GM19099 (cell line): ENCODE measurements at regions not wholly inside any gene's neighbourhood (a gene's known extent, or its start where the extent isn't known, plus 50 kb on each side); places are given as distances from the start of the nearest gene placed in this dataset.

Experiments used
- POLR2A ChIP-seq: IDR thresholded peaks from 3 replicates; pipeline ENCODE4 v1.6.1; 2011; ENCODE audit warnings: low read depth; ENCODE audit not compliant: insufficient read length; ENCODE audit errors: extremely low read depth

DNA sequence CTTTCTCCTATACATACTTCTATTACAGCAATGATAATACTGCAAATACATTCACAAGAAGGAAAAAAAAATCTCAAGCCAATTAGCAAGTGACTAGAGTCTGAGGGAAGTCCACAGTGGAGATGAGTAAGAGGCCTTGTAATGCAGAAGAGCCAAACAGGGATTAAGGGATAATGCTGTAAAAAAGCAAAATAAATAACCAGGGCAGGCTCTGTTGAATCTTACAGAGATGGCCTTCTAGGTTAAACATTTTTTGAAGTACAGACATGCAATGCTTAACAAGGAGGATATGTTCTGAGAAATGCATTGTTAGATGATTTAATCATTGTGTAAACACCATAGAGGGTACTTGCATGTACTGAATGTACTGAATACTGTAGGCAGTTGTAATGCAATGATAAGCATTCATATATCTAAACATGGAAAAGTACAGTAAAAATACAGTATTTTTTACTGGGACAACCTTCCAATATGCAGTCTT is 122.1 kb upstream of the RMDN2 start:
- TF ChIP-seq POLR2A, result no peak

- no peak for TF ChIP-seq POLR2A
These were observed 115.6 kb upstream of the RMDN2 start for GRCh38 chr2:37809525-37809924.

GRCh38 chr2:37809931-37810570 is 115.0 kb upstream of the RMDN2 start:
- TF ChIP-seq POLR2A, result no peak

- no peak for TF ChIP-seq POLR2A
These were observed 112.7 kb upstream of the RMDN2 start for GRCh38 chr2:37812414-37812813.

GRCh38 chr2:37812941-37813730 is 112.0 kb upstream of the RMDN2 start:
- no peak for TF ChIP-seq POLR2A

GRCh38 chr2:37816036-37816435 is 109.1 kb upstream of the RMDN2 start:
- TF ChIP-seq POLR2A, result no peak

GRCh38 chr2:37816686-37817085 is 108.4 kb upstream of the RMDN2 start:
- TF ChIP-seq POLR2A, result no peak

- TF ChIP-seq POLR2A, result no peak
These were observed 105.9 kb upstream of the RMDN2 start for GRCh38 chr2:37819186-37819585.

DNA sequence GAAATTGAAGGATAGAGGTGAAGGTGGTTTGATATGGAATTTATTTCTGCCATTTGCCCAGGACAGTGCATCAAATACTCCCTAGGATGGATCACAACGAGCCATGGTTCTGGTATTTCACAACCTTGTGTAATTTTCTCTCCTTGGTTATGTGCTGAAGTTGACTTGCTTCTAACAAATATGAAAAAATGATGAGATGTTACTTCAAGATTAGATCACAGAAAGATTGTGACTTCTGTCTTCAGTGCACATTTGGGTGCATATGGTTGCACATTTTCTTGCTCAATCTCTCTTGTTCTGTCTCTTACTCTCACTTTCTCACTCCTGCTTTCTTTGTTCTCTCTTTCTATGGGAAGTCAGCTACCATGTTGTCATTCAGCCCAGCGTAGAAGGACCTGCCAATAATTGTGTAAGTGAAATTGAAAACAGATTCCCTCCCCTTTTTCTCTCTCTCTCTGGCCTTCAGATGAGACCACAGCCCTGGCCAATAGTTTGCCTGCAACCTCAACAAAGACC is 104.6 kb upstream of the RMDN2 start:
- no peak for TF ChIP-seq POLR2A

DNA sequence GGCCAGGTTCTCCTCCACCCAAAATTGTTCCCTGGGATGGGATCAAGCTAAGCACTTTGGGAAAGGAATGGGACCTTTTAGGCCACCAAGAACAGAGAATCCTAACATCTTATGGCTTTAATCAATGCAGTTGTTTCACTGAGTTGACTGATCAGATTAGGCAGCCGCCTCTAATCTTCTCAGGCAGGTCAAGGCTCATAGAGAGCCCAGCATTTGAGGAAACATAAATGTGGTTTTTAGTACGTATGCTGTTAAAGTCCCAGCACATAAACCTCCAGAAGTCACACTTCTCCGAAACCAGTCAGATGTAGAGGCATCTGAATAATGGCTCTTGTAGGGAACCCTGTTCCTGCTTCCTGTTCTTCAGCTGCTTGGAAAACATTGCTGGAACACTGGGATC is 99.5 kb upstream of the RMDN2 start:
- TF ChIP-seq POLR2A, result no peak

GRCh38 chr2:37826611-37827010 is 98.5 kb upstream of the RMDN2 start:
- TF ChIP-seq POLR2A, result no peak

DNA sequence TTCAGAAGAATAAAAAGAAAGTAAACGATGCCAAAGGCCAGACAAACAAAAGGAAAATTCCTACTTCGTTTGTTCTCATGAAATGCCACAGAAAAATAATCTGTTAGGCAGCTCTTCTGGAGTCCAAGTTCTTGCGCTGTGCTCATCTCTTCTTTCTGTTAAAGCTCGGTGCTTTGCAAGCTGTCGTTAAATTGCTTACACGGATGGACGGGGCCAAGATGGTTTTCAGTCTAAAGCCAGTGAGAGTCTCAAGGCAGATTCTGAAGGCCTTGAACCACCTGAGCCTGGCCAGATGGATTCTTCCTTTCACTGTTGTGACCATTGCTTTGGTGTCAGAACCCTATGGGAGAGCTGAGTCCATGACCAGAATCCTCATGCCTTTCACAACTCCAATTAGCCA is 97.6 kb upstream of the RMDN2 start:
- TF ChIP-seq POLR2A, result no peak

DNA sequence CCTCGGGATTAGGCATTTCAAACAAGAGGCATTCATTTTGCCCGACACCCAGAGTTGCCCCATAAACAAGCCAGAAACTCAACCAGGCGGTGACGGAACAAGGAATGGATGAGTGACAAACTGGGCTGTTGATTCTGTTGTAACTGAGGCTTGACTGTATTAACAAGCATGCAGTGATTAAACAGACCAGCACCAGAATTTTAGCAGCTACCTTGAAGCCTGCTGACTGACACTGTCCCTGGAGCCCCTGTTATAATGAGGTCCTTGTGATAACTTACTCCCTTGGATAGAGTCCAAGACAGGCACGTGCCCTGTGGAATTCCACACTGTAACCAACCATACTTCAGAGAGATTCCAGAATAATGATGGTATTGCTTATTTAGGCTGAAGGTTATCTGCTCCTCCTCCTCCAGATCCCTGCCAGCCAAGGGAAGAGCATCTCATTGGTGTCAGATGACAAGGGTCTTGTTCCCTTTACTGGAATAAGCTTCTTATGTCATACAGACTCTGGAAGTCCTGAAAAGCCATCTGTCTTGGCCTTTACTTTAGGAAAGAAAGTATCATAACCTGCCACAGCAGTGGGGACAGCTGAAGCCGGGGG is 97.1 kb upstream of the RMDN2 start:
- no peak for TF ChIP-seq POLR2A

DNA sequence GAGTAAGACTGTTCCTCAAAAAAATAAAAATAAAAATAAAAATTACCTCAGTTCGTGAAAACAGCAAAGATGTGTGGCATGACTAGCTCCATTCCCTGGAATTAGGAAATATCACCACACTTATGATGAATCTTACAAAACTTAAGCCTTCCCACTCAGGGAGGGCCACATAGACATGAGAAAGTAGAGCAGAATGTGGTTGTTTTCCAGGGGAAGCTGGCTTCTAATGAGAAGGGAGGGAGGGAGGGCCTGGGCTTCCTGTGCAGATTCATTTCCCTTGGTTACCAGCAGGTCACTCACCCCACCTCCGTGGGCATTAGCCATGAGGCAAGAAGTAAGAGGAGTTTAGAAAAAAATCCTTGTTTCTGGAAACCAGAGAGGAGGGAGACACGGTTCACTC is 95.9 kb upstream of the RMDN2 start:
- no peak for TF ChIP-seq POLR2A

GRCh38 chr2:37829616-37830395 is 95.3 kb upstream of the RMDN2 start:
- no peak for TF ChIP-seq POLR2A
